HEK293T (cell line): ENCODE measurements at regions not wholly inside any gene's neighbourhood (a gene's known extent, or its start where the extent isn't known, plus 50 kb on each side); places are given as distances from the start of the nearest gene placed in this dataset.

Experiments used
- BHLHE40 ChIP-seq: fragments of 450-650 bp; IDR thresholded peaks from 2 replicates; pipeline ENCODE4 v1.6.1; 2016; ENCODE audit warnings: mild to moderate bottlenecking, moderate library complexity, borderline replicate concordance
- FOXA1 ChIP-seq: fragments of 450-650 bp; IDR thresholded peaks from 2 replicates; pipeline ENCODE4 v1.6.1; 2016; ENCODE audit warnings: mild to moderate bottlenecking
- FOXM1 ChIP-seq: fragments of 450-650 bp; IDR thresholded peaks from 2 replicates; pipeline ENCODE4 v1.6.1; 2017; ENCODE audit warnings: mild to moderate bottlenecking, borderline replicate concordance
- HDGF ChIP-seq: fragments of 450-650 bp; IDR thresholded peaks from 2 replicates; pipeline ENCODE4 v1.6.1; 2017; ENCODE audit warnings: antibody characterized with exemption, borderline replicate concordance
- TARDBP ChIP-seq: fragments of 450-650 bp; IDR thresholded peaks from 2 replicates; pipeline ENCODE4 v1.6.1; 2016

GRCh38 chr1:215400741-215401140 lies 166.4 kb upstream of the KCTD3 start:
- no peak for TF ChIP-seq TARDBP
- no peak for TF ChIP-seq HDGF
- no peak for TF ChIP-seq BHLHE40
- no peak for TF ChIP-seq FOXM1
- TF ChIP-seq FOXA1, result no peak
